OCI-LY1 (cell line): ENCODE measurements at regions not wholly inside any gene's neighbourhood (a gene's known extent, or its start where the extent isn't known, plus 50 kb on each side); places are given as distances from the start of the nearest gene placed in this dataset.

Source experiments
- H2AFZ ChIP-seq: fragments of 200-600 bp; sonication (generic), shearing (Covaris generic); 2 replicates; pipeline ENCODE4 v1.6.0; 2014; ENCODE audit warnings: antibody characterized with exemption, mild to moderate bottlenecking, low read length
- H3F3A ChIP-seq: fragments of 200-600 bp; sonication (generic), shearing (Covaris generic); 2 replicates; pipeline ENCODE4 v1.6.0; 2014; ENCODE audit warnings: mild to moderate bottlenecking, antibody characterized with exemption, low read length, moderate library complexity; ENCODE audit not compliant: insufficient read depth
- H3K27ac ChIP-seq: fragments of 200-600 bp; sonication (generic); 2 replicates; pipeline ENCODE4 v1.5.1; 2014; ENCODE audit warnings: low read length, mixed run types, mild to moderate bottlenecking, low read depth; ENCODE audit not compliant: poor library complexity, severe bottlenecking
- H3K27me3 ChIP-seq: fragments of 200-600 bp; sonication (generic); 2 replicates; pipeline ENCODE4 v1.6.0; 2014; ENCODE audit warnings: antibody characterized with exemption, mild to moderate bottlenecking, low read length, moderate library complexity; ENCODE audit not compliant: insufficient read depth
- H3K36me3 ChIP-seq: fragments of 200-600 bp; sonication (generic); 2 replicates; pipeline ENCODE4 v1.6.1; 2014; ENCODE audit warnings: mild to moderate bottlenecking, antibody characterized with exemption, low read length, moderate library complexity, mixed read lengths; ENCODE audit not compliant: insufficient read depth
- H3K4me1 ChIP-seq: fragments of 200-600 bp; sonication (generic); 2 replicates; pipeline ENCODE4 v1.5.1; 2014; ENCODE audit warnings: mild to moderate bottlenecking, low read length, moderate library complexity; ENCODE audit not compliant: insufficient read depth, severe bottlenecking
- H3K4me2 ChIP-seq: fragments of 200-600 bp; sonication (generic), shearing (Covaris generic); 2 replicates; pipeline ENCODE4 v1.6.1; 2014; ENCODE audit warnings: low read length
- H3K4me3 ChIP-seq: fragments of 200-600 bp; sonication (generic); 2 replicates; pipeline ENCODE4 v1.5.1; 2014; ENCODE audit warnings: low read length, low read depth, mild to moderate bottlenecking, mixed read lengths; ENCODE audit not compliant: poor library complexity, severe bottlenecking
- H3K79me2 ChIP-seq: fragments of 200-600 bp; shearing (Covaris generic); 2 replicates; pipeline ENCODE4 v1.6.1; 2016; ENCODE audit warnings: mixed run types, low read length, mixed read lengths; ENCODE audit not compliant: insufficient read depth
- H3K9ac ChIP-seq: fragments of 200-600 bp; sonication (generic), shearing (Covaris generic); 2 replicates; pipeline ENCODE4 v1.6.1; 2014; ENCODE audit warnings: mild to moderate bottlenecking, low read length, mixed read lengths
- H3K9me2 ChIP-seq: fragments of 200-600 bp; sonication (generic), shearing (Covaris generic); 2 replicates; pipeline ENCODE4 v1.6.1; 2014; ENCODE audit warnings: low read depth, mild to moderate bottlenecking, low read length, mixed read lengths
- H3K9me3 ChIP-seq: fragments of 200-600 bp; shearing (Covaris generic); 2 replicates; pipeline ENCODE4 v1.6.1; 2014; ENCODE audit warnings: low read length, mixed read lengths
- H4K20me1 ChIP-seq: fragments of 200-600 bp; sonication (generic), shearing (Covaris generic); 2 replicates; pipeline ENCODE4 v1.6.0; 2016; ENCODE audit warnings: mild to moderate bottlenecking, low read length; ENCODE audit not compliant: insufficient read depth
- CTCF ChIP-seq: fragments of 200-600 bp; sonication (generic), shearing (Covaris generic); IDR thresholded peaks from 2 replicates; pipeline ENCODE4 v1.5.1; 2017; ENCODE audit warnings: mild to moderate bottlenecking, antibody characterized with exemption, low read length, moderate library complexity, mixed read lengths
- EZH2 ChIP-seq: fragments of 200-600 bp; sonication (generic), shearing (Covaris generic); IDR thresholded peaks from 2 replicates; pipeline ENCODE4 v1.8.0; 2017; ENCODE audit warnings: borderline replicate concordance, mixed run types, mild to moderate bottlenecking, antibody characterized with exemption, low read length, moderate library complexity, mixed read lengths

DNA sequence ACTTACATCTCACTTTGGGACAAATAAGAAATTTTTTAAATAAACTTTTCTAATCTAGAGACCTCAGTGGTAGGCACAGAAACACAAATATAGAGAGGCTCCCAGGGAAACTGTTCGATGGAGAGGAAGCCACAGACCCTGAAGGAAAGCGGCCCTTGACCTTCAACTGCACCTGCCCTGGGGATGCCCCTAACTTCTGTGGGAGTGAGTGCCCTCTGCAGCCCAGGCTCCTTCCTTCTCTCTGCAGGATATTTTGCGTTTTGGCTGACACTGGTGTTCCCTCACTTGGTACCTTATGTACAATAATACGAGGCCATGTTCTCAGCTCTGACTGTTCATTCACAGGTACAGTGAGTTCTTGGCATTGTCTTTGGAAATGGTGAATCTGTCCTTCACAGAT, 64.8 kb upstream of the MAL start:
- Histone ChIP-seq H3K4me2 (no peak overlapping the region), H3K9me2 (no peaks in the 10 kb centered on the region), H3K79me2 (no peaks in the 10 kb centered on the region), H4K20me1 (no peaks in the 10 kb centered on the region), H3K4me1 (no peaks in the 10 kb centered on the region), H3K27me3 (no peaks in the 10 kb centered on the region), H3K36me3 (no peaks in the 10 kb centered on the region), H3K9me3 (no peaks in the 10 kb centered on the region), H2AFZ (no peak overlapping the region), H3K9ac (no peak overlapping the region), H3K27ac (no peak overlapping the region), H3F3A (no peaks in the 10 kb centered on the region), H3K4me3 (no peak overlapping the region)
- TF ChIP-seq EZH2, result no peak
- TF ChIP-seq CTCF, result no peak

GRCh38 chr2:94964193-94964592, 61.3 kb upstream of the MAL start:
- Histone ChIP-seq H3K9ac (no peak overlapping the region), H3K79me2 (no peaks in the 10 kb centered on the region), H3K4me2 (no peak overlapping the region), H3K4me3 (no peak overlapping the region), H4K20me1 (no peaks in the 10 kb centered on the region), H3K4me1 (no peaks in the 10 kb centered on the region), H3K27ac (no peak overlapping the region), H3K36me3 (no peaks in the 10 kb centered on the region), H3F3A (no peaks in the 10 kb centered on the region), H2AFZ (no peak overlapping the region), H3K9me3 (no peaks in the 10 kb centered on the region), H3K27me3 (no peaks in the 10 kb centered on the region), H3K9me2 (no peaks in the 10 kb centered on the region)
- TF ChIP-seq EZH2 (no peak), CTCF (peak; percentile 13; the same call in 1 of the 2 replicates)

- H3K4me1 ChIP-seq, result no peaks in the 10 kb centered on the region
- H3K79me2 ChIP-seq, result no peaks in the 10 kb centered on the region
- no peak overlapping the region for H2AFZ ChIP-seq
- H4K20me1 ChIP-seq, result no peaks in the 10 kb centered on the region
- H3K9me2 ChIP-seq, result no peaks in the 10 kb centered on the region
- no peak overlapping the region for H3K27ac ChIP-seq
- no peaks in the 10 kb centered on the region for H3K9me3 ChIP-seq
- no peak overlapping the region for H3K4me2 ChIP-seq
- 0 out of 2 replicates have a peak, but pooled peaks cover 4% of the 10 kb centered on the region for H3K27me3 ChIP-seq
- H3K4me3 ChIP-seq, result no peak overlapping the region
- TF ChIP-seq EZH2 (no peak), CTCF (no peak)
- no peak overlapping the region for H3K9ac ChIP-seq
- no peaks in the 10 kb centered on the region for H3F3A ChIP-seq
- H3K36me3 ChIP-seq, result no peaks in the 10 kb centered on the region
Measured at GRCh38 chr2:94966689-94967088, 58.8 kb upstream of the MAL start.
